ENCODE measurements at regions not wholly inside any gene's neighbourhood (a gene's known extent, or its start where the extent isn't known, plus 50 kb on each side); places are given as distances from the start of the nearest gene placed in this dataset.

DNA sequence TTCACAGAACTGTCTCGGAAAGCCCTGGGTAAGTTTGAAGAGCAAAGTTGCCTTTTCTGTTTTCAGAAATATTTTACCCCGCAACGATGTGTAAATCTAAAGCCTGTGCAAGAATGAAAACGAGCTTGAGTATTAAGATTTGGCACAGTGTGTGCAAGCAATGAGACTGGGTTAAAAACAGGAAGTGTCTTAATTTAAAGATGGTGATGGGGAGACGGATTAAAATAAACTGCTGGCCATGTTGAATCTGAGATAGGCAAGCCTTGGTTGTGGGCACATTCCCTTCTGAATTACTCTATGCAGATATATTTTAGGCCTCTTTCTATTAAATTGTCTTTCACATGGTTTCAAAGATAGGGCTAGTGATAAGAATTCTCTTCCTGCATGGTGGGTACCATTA is 294.2 kb upstream of the DMRT1 start:
- peak in 1 of 11 experiments; percentile 5 for TF ChIP-seq CTCF (IDR thresholded peaks at IDR 0.05 in 8 of 11, conservative IDR thresholded peaks at IDR 0.05 in 3 of 11)
- TF ChIP-seq POLR2A (IDR thresholded peaks at IDR 0.05), result no peak
- no peak for TF ChIP-seq POLR2AphosphoS5 (IDR thresholded peaks at IDR 0.05)
